ENCODE measurements at regions not wholly inside any gene's neighbourhood (a gene's known extent, or its start where the extent isn't known, plus 50 kb on each side); places are given as distances from the start of the nearest gene placed in this dataset.
"Not testable (repeated sequence)": the region's sequence is repeated elsewhere in the genome, so short reads cannot be mapped to it uniquely, and the experiment has no call there.

DNA sequence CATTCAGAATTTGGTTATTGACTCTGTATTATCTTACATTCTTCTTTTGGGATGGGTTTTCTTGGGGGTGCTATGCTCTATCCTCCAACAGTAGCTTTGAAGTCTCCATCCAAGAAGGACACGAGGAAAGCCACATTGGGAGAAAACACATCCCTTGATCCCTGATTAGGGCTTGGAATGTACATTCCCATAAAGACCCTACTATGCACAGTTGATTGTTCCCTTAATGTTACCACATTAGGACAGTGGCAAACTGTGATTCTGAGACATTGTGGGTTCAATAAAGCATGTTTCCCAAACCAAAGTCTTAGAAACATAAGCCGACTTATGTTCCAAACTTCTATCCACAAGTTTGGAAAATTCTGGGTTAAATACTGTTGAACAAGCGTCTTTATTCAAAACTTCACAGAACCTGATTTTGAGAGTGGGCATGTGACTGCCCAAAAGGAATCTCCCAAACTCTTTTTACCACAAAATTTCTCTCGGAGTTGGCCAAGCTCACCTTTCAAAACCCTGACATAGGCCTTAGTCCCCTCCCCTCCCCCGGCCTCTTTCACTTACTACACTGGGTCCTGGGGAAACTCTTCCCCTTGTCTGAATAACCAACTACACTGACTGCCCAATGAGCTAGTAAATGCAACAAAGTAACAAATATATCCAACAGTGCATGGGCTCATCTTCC lies 177.0 kb upstream of the KAZN start:
- no peak for FAIRE-seq
- DNase-seq (ENCODE audit: insufficient read length, low spot score) = no peak

DNA sequence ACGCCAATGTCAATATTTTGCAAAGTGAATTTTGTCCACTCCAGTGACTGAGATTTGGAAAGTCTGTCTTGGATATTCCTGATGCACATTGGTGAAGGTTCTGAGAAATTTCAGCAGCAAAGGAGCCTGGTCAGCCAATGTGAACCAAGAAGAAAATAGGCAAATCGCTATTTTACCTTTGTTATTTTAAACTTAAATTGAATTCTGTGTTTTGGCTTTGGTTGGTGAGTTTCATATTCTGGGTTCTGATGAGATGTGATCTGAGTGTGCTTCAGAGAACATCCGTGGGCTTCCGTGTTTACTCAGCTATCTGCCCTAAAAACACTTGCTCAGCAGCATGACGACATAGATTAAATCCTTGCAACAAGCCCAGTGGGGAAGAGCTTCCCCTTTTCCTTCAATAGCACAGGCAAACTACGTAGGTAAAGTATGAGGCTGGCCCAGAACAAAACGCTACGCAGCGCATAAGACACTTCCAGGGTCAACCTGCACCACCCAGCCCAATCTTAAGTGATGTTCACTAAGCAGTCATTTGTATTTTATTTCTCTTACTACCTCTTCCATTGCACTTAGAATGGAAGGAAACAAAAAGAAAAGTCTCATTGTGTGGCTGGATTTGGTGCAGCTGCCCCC lies 176.4 kb upstream of the KAZN start:
- DNase-seq (ENCODE audit: insufficient read length, low spot score) (no peak), FAIRE-seq (no peak)

DNA sequence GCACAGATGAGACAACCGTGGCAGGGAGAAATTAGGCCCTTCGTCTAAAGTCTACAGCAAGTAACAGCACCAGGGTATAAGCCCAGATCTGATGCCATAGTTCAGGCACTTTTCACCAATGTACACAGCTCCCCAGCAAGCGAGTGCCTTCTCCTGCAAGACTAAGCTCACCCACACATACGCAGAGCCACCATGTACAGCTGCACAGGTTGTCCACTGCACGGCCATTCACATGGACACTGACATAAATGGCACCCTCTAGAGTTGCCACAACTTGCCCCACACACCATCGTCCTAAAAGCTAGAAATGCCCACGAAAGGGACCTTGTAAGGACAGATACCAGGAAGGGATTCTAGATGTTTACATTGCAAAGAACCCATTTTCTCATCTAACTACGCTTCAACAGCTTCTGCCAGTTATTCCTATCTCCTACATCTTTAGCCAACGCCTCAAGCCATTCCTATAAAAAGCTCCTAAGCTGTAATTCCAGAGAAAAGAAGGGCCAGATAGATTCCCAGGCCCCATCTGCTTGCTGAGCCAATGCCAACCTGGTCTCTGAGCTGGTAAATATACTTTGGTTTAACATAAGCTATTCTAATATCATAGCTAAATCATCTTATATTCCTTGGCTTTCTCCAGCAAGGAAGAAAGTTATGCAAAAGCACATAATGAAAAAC lies 174.0 kb upstream of the KAZN start:
- no peak for FAIRE-seq
- no peak for DNase-seq (ENCODE audit: insufficient read length, low spot score)

DNA sequence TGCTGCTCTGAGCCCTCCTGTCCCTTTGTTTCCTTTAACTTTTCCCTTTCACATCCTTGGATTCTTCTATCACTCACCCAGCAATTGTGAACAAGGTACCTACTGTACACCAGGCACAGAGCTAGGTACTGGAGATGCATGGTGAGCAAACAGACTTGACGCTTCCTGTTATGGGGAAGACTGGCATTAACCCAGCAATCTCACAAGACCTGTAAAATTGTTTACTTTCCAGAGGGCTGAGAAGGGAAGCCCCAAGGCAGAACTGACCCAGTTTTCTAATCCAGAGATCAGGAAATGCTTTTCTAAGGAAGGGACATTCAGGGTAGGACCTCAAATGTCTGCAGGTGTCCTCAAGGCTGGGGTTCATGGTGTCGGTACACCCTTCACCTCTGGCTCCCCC lies 171.6 kb upstream of the KAZN start:
- FAIRE-seq (no peak), DNase-seq (ENCODE audit: insufficient read length, low spot score) (no peak)

DNA sequence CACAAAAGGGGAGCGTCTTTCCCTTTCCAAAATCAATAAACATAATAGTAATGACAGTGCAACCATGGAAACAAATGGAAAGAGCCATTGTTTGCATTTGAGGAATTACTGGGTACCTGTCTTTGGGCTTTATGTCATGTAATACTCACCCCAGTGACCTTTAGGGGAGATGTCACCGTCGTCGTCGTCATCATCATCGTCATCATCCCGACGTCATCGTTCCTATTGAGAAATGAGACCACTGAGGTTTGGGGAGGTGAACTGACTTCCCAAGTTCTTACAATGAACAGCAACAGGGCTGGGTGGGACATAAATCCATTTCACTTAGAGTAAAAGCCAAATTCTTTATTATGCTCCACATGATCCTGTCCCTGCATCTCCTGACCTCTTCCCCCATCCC lies 168.9 kb upstream of the KAZN start:
- FAIRE-seq = no peak
- no peak for DNase-seq (ENCODE audit: insufficient read length, low spot score)

DNA sequence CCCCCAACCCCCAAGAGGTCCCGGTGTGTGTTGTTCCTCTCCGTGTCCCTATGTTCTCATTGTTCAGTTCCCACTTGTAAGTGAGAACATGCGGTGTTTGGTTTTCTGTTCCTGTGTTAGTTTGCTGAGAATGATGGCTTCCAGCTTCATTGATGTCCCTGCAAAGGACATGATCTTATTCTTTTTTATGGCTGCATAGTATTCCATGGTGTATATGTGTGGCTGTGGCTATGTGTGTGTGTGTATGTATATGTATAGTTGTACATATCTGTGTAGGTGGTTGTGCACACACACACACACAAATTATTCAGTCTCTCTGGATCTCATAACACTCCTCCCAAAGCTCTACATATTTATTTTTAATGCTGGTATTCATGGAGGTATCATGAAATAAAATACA lies 165.8 kb upstream of the KAZN start:
- DNase-seq (ENCODE audit: insufficient read length, low spot score); FAIRE-seq: not testable (repeated sequence)

DNA sequence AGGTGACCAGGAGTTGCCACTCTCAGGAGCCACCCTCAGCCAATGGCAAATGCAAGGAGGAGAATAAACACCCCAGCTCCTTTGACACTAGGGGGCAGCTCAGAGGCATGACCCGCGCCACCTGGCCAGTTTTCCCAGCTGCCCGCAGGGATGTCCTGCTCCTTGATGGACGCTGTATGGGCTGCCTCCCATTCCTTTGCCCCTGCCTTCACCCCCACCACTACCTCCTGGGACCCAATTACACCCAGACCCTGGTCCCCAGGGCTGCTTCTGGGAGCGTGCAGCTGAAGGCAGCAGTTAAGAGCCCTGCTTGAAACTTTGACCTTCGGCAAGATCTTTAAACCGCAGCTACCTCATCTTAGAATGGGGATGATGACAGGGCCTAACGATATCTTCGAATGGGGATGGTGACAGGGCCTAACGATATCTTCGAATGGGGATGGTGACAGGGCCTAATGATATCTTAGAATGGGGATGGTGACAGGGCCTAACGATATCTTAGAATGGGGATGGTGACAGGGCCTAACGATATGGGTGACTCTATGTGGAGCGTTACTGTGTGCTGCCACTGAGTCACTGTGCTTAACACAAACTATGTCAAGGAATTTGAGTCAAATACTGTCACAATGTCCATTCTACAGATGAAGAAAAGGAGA lies 163.0 kb upstream of the KAZN start:
- no peak for FAIRE-seq
- DNase-seq (ENCODE audit: insufficient read length, low spot score) = no peak

DNA sequence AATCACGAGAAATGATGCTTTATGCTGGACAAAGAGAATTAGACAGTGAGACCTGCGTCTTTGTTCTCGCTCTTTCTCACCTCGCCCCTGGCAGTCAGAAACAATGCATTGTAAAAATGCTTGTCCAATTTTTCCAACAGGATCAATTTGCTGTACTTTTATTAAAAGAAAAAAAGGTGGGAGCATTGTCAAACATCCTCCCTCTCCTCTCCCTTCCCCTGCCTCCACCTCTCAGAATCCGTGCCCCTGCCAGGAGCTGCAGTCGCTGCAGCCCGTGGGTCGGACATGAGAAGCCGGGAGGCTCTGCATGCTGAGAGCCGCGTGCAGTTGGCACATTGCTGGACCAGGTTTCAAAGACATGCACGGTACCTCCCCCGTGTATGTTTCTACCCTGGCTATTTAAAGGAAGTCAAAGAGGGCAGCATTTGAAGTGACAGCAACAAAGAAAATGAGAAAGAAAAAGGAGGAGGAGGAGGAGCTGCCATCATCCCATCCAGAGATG lies 161.0 kb upstream of the KAZN start:
- DNase-seq (ENCODE audit: insufficient read length, low spot score) = no peak
- FAIRE-seq = no peak

DNA sequence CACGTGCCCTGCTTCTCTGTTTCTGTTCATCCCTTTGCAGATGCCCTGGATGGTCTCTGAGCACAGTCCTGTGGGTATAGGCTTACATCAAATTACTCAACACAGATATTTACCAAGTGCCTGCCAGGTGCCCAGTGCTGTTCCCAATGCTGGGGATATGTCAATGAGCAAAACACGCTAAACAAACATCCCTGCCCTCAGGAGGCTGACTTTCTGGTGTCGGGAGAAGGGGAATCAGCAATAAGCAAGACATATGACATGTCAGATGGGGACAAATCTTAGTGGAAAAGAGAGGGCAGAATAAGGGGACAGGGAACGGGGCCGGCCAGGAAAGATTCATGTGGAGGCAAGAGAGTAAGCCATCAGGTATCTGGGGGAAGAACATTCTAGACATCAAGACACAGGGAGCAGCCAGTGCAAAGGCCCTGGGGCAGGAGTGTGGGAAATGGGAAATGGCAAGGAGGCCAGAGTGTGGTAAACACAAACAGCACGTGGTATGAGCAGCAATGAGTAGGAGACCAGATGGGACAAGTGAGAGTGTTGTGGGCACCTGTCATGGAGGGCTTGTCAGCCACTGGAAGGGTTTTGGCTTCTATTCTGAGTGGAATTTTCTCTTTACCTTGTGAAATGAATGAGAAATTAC lies 160.2 kb upstream of the KAZN start:
- DNase-seq (ENCODE audit: insufficient read length, low spot score) = no peak

DNA sequence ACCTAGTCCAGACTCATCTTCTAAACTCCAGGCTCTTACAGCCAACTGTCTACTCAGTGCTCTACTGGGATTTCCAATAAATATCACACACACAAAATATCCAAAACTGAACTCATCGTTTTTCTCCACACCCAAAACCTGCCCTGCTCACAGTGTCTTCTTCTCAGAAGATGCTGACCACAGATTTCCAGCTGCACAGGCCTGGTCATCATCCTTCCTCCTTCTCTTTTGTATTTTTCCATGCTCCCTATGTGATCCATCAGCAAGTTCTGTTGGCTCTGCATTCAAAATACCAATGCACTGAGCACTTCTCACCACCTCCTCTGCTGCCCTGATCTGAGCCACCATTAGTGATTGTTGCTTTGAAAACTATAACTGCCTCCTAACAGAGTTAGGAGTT lies 159.5 kb upstream of the KAZN start:
- FAIRE-seq = no peak

More for the DNA sequence above, 160.2 kb upstream of the KAZN start:
- FAIRE-seq = no peak

DNA sequence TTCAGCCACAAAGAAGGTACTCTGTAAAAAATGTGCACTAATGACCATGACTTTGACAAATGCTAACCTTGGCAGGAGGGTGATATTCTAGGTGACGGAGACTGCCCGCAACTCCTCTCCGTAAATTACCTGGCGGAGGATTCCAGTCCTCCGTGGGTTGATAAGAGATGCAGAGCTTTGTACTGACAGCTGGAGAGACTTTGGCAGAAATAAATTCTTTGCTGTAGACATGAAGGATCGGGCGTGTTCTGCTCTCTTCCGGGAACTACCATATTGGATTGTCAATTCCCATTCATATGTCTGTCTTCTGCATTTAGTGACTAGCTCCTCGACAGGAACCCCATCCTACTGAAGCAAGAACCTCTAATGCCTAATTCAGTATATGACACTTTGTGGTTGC lies 158.3 kb upstream of the KAZN start:
- DNase-seq (ENCODE audit: insufficient read length, low spot score) (no peak), FAIRE-seq (no peak)

More for the DNA sequence above, 159.5 kb upstream of the KAZN start:
- no peak for DNase-seq (ENCODE audit: insufficient read length, low spot score)

DNA sequence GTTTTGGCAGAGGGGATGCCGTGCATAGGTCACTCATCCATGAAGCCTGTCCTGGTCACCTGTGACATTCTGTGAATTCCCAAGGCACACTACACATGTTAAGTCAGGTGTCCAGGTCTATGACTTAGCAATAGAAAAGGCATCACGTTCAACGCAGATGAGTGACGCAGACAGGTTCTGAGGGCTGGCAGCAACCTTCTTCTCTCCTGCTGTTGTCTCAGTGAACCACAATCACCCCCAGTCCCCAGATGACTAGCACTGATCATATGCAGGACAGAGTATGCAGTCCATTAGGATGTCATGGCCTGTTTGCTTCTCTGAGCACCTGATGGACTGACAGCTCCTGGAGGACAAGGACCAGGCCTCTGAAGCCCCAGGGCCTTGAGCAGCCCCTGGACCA lies 157.8 kb upstream of the KAZN start:
- DNase-seq (ENCODE audit: insufficient read length, low spot score) (no peak), FAIRE-seq (no peak)

DNA sequence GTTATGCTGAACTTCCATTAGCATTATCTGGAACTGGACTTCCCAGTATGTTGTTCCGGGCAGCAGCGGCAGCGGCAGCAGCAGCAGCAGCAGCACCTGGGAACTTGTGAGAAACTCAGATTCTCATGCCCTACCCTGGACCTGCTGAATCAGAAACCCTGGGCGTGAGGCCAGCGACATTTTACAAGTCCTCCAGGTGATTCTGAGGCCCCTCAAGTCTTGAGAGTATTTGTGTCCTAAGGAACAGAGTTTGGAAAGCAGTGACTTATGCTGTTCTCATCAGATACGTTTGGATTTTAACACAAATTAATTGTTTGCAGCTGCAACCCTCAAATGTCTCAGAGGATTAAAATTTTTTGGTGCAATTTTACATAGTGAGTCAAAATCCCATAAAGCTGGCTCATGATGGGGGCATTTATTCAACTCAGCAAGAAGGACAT lies 157.2 kb upstream of the KAZN start:
- DNase-seq (ENCODE audit: insufficient read length, low spot score) (no peak), FAIRE-seq (no peak)

DNA sequence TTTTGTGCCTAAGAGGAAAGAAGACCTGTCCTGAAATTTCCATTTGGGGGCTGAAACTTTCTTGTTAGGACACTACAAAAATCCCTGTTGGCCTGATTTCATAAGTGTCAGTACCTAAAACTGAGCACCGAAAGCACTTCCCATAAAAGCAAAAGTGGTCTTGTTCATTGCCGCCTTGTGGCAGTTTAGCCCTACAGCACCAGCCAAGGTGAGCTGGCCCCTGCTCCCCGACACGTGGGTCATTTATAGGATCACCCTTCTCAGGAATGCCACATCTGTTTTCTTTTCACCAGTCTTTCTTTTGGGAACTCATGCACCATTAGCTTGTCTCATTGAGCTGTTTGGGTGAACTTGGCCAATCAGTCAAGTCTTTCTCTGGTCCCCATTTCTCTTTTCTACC lies 155.8 kb upstream of the KAZN start:
- FAIRE-seq (no peak), DNase-seq (ENCODE audit: insufficient read length, low spot score) (no peak)

DNA sequence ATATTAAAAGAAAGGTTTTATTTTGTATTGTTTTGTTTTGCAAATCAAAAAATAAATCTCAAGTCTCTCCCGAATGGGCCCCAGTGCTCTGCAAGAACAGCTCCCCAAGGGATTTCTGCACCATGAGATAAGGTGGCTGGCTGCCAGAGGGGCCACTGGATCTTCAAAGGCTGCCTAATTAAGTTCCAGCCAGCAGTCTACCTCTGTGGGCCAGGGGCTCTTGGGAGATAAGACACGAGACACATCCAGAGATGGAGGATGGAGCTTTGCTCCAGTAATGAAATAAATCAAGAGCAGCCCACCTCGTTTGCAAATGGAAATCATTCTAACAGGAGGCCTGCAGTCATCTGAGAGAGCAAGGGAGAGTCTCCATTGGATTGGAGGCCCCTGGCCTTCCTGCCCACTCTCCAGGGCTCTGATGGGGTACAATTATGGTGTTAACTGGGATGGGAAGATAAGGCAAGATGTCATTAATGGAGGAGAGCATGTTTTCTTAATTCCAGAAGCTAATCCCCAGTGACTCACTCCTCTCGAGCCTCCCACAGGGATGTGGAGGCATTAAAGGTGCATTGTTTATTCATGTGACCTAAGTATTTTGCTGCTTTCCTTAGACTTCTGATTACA lies 155.2 kb upstream of the KAZN start:
- DNase-seq (ENCODE audit: insufficient read length, low spot score) = no peak
- FAIRE-seq = no peak

DNA sequence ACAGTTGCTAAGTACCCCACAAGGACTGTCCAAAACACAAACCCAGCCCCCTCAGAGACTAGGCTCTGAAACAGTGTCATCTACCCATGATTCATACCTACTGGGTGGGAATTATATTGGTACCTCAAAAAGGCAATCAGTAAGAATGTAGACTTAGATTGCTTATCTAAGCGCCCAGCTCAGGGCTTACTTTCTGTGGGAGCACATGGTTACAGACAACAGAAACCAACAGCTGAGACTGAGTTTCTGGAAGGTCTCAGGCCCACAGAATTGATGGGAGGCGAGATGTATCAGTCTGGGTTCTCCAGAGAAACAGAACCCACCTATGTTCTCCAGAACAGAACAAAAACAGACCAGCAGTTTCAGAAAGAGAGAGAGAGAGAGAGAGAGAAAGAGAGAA lies 147.3 kb upstream of the KAZN start:
- FAIRE-seq (no peak), DNase-seq (ENCODE audit: insufficient read length, low spot score) (no peak)

DNA sequence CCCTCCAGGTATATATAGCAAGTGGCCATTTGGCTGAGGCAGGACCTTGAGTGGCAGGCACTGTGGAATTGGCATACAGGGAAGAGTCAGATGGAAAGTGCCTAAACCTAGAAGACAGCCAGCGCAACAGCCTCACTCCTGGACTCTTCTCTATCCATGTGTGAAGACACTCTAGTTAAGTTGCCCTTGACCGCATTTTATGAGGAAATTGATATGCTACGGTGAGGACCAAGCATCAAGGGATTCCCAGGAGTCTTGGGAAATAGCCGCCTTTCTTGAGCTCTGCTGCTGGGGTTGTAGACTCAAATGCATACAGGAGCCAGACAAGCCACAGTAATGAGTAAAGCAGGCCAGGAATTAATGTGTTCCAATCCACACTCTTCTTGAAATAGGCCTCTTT lies 145.9 kb upstream of the KAZN start:
- FAIRE-seq (no peak), DNase-seq (ENCODE audit: insufficient read length, low spot score) (no peak)

DNA sequence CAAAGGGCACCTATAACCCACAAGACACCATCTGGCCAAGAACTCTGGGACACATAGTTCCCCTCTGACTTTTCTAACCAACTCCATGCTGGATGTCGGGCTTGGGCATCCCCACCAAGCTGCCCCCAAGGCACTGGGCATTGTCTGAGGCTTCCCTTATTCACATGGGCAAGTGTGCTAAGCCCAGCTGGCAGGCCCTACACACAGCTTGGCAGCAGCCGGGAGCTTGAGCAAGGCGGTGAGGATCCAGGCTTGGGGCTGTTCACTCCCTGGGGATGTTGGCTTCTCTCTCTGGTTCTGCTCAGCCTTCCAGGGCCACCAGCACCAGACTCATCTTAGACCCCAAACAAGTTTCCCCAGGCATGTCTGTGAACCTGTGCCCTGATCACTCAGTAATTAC lies 138.3 kb upstream of the KAZN start:
- FAIRE-seq = no peak
- no peak for DNase-seq (ENCODE audit: insufficient read length, low spot score)

DNA sequence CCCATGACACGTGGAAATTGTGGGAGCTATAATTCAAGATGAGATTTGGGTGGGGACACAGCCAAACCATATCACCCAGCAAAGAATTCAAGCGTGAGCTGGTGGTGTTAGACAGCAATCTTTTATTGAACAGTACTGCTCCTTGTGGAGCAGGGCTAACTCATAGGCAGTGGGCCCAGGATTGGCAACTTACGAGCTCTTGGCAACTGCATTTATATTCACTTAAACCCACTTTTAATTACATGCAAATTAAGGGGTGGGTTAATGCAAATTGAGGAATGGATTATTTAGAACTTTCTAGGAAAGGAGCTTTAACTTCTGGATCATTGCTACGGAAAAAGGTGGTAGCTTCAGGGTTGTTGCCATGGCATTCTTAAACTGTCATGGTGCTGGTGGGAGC lies 135.6 kb upstream of the KAZN start:
- DNase-seq (ENCODE audit: insufficient read length, low spot score) = no peak
- no peak for FAIRE-seq

DNA sequence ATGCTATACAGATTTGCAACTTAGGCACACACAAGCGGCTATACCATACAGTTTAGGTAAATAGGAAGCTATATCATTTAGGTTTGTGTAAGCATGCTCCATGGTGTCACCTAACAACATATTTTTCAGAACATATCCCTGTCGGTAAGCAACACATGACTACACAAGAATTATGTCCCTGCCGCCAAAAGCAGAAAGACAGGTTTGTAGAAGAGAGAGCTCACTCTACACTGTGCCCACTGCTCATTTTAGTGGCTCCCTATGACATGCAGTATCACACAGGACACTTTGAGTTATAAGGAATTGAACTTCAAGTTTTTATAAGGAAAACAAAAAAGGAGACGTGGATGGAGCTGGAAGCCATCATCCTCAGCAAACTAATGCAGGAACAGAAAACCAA lies 132.5 kb upstream of the KAZN start:
- FAIRE-seq = no peak
- DNase-seq (ENCODE audit: insufficient read length, low spot score) = no peak

DNA sequence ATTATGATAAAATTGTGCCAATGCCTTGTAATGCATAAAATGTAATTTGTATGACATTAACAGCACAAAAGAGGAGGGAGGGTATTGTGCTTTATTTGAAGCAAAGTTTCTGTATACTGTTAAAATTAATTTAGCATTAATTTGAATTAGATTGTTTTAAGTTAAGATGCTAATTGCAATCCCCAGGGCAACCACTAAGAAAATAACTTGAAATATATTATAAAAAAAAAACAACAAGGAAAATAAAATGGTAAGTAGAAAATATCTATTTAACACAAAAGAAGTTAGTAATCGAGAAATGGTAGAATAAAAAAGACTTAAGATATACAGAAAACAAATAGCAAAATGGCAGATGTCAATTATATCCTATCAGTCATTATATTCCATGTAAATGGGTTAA lies 131.4 kb upstream of the KAZN start:
- FAIRE-seq (no peak), DNase-seq (ENCODE audit: insufficient read length, low spot score) (no peak)

Measured in GM19239 (cell line).